Upper lobe of left lung (tissue), 4 donors: ENCODE measurements at regions not wholly inside any gene's neighbourhood (a gene's known extent, or its start where the extent isn't known, plus 50 kb on each side); places are given as distances from the start of the nearest gene placed in this dataset.

ENCODE experiments used
- POLR2A ChIP-seq, 4 donors: fragments of 450-650 bp; IDR thresholded peaks; one replicate each; pipeline ENCODE4 v1.5.1; 2016 to 2017; ENCODE audit warnings: antibody characterized with exemption in 4 of 4, mild to moderate bottlenecking in 2 of 4
- POLR2AphosphoS5 ChIP-seq, 2 donors: sonication (generic); formaldehyde crosslinking; IDR thresholded peaks; one replicate each; pipeline ENCODE4 v1.5.1; 2017; ENCODE audit warnings: antibody characterized with exemption in 2 of 2

DNA sequence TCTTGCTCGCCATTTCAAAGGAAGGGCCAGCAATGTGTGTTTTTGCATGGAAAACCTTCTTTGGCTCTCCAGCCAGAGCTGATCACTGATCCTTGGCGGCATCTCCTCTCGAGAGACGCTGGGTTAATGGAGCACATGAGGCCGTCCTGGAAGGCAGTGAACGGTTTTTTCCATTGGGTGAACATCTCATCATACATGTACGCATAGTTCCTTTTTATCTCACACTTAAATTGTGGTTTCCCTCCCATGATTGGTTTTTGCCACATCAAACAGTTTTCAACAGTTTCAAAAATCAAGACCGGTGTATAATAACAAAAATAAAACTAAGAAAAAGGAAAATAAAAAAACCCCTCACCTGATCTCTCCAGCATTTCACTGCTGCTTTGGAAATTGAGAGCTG lies 276.4 kb downstream of the TCF7L2 start:
- no peak for TF ChIP-seq POLR2A (IDR thresholded peaks at IDR 0.05)
- no peak for TF ChIP-seq POLR2AphosphoS5 (IDR thresholded peaks at IDR 0.05)
